GM12878 (cell line): ENCODE measurements at regions not wholly inside any gene's neighbourhood (a gene's known extent, or its start where the extent isn't known, plus 50 kb on each side); places are given as distances from the start of the nearest gene placed in this dataset.

ENCODE experiments used
- ATAC-seq: fragments of 200-7000 bp; cut with Tn5 transposase; 3 replicates; pipeline ENCODE4 v1.9.1; 2020; ENCODE audit warnings: mild to moderate bottlenecking, moderate library complexity
- BruUV-seq: library from RNA; stranded (reverse); fragments of 400-500 nt; replicated peaks from 2 replicates; lab custom pipeline; 2021; lab: Mats Ljungman, UMichigan
- CTCF ChIA-PET: fragments of 300-600 bp; sonication (Branson Sonifier 250); formaldehyde crosslinking; extraction: SDS; loops from one replicate; lab custom pipeline; 2021; ENCODE audit warnings: inconsistent platforms; lab: Yijun Ruan, JAX
- POLR2A ChIA-PET: fragments of 350-600 bp; formaldehyde crosslinking; extraction: SDS; loops from one replicate; lab custom pipeline; 2021; ENCODE audit warnings: inconsistent platforms; lab: Charles Lee
- RAD21 ChIA-PET: fragments of 300-600 bp; sonication (Branson Sonifier 250); formaldehyde crosslinking; loops from one replicate; lab custom pipeline; 2023; ENCODE audit warnings: antibody characterized with exemption; ENCODE audit not compliant: unreplicated experiment; lab: Charles Lee
- SMC1A ChIA-PET: fragments of 300-600 bp; sonication (Branson Sonifier 250); formaldehyde crosslinking; loops from one replicate; lab custom pipeline; 2023; ENCODE audit not compliant: unreplicated experiment, uncharacterized antibody; lab: Charles Lee
- DNase-seq: peaks from one replicate; pipeline ENCODE4 v3.0.0-alpha.2; 2011; ENCODE audit warnings: low read depth, low spot score
- FAIRE-seq: peaks from 3 replicates; lab custom pipeline; 2011; peaks lifted over from hg19 to GRCh38; lab: Jason Lieb, UNC
- H2AFZ ChIP-seq: 2 replicates; pipeline ENCODE4 v1.6.0; 2011; ENCODE audit warnings: low read depth, low read length, control low read depth; ENCODE audit not compliant: control insufficient read depth
- H3K27ac ChIP-seq: 2 replicates; pipeline ENCODE4 v1.5.1; 2011; ENCODE audit warnings: control low read depth; ENCODE audit not compliant: control insufficient read depth, insufficient read depth
- H3K27me3 ChIP-seq, 2 experiments: replicated peaks in 1 of 2; 2 replicates each; pipeline versions ENCODE4 v1.6.0 to v1.6.1; 2011; ENCODE audit warnings: low read length in 1 of 2; ENCODE audit not compliant: control insufficient read depth in 2 of 2, insufficient read depth in 2 of 2
- H3K36me3 ChIP-seq, 2 experiments: 2 replicates each; pipeline ENCODE4 v1.5.1; 2011; ENCODE audit warnings: low read length in 1 of 2; ENCODE audit not compliant: control insufficient read depth in 2 of 2, insufficient read depth in 2 of 2
- H3K4me1 ChIP-seq: 2 replicates; pipeline ENCODE4 v1.6.1; 2011; ENCODE audit warnings: mild to moderate bottlenecking, low read length, moderate library complexity, mixed read lengths; ENCODE audit not compliant: control insufficient read depth, insufficient read depth
- H3K4me2 ChIP-seq: 2 replicates; pipeline ENCODE4 v1.6.0; 2011; ENCODE audit warnings: control low read depth; ENCODE audit not compliant: control insufficient read depth, insufficient read depth
- H3K4me3 ChIP-seq: fragments of 200-600 bp; sonication (generic); 2 replicates; pipeline ENCODE4 v1.5.1; 2016
- H3K79me2 ChIP-seq: 2 replicates; pipeline ENCODE4 v1.6.0; 2011; ENCODE audit warnings: low read length; ENCODE audit not compliant: control insufficient read depth, insufficient read depth
- H3K9ac ChIP-seq: 2 replicates; pipeline ENCODE4 v1.8.0; 2011; ENCODE audit warnings: low read length, control low read depth, mixed read lengths; ENCODE audit not compliant: control insufficient read depth, insufficient read depth
- H3K9me3 ChIP-seq: replicated peaks from 3 replicates; pipeline ENCODE4 v1.5.1; 2011; ENCODE audit warnings: mild to moderate bottlenecking, low read length; ENCODE audit not compliant: control insufficient read depth, insufficient read depth
- H4K20me1 ChIP-seq: 2 replicates; pipeline ENCODE4 v1.6.0; 2011; ENCODE audit not compliant: control insufficient read depth, insufficient read depth
- BMI1 ChIP-seq: fragments of 450-650 bp; IDR thresholded peaks from 2 replicates; pipeline ENCODE4 v1.6.1; 2016; ENCODE audit warnings: mild to moderate bottlenecking, moderate library complexity, borderline replicate concordance
- CBFB ChIP-seq: IDR thresholded peaks from 2 replicates; pipeline ENCODE4 v1.6.1; 2016; ENCODE audit warnings: antibody characterized with exemption, low read depth
- ETV6 ChIP-seq, 2 experiments: fragments of 450-650 bp in 1 of 2; IDR thresholded peaks in 1 of 2; conservative IDR thresholded peaks in 1 of 2; 2 replicates each; pipeline ENCODE4 v1.6.1; 2014; ENCODE audit warnings: antibody characterized with exemption in 1 of 2, borderline replicate concordance in 1 of 2, low read depth in 1 of 2, mild to moderate bottlenecking in 1 of 2, moderate library complexity in 1 of 2
- HDAC2 ChIP-seq: fragments of 200-600 bp; sonication (generic); IDR thresholded peaks from 2 replicates; pipeline ENCODE4 v1.6.1; 2017
- IKZF1 ChIP-seq: fragments of 450-650 bp; conservative IDR thresholded peaks from 2 replicates; pipeline ENCODE4 v1.6.1; 2017; ENCODE audit warnings: antibody characterized with exemption, mild to moderate bottlenecking
- MYC ChIP-seq: IDR thresholded peaks from 2 replicates; pipeline ENCODE4 v1.6.1; 2011; ENCODE audit warnings: mild to moderate bottlenecking, low read length, moderate library complexity, inconsistent platforms; ENCODE audit not compliant: insufficient read depth, insufficient replicate concordance, insufficient read length, severe bottlenecking
- NRF1 ChIP-seq: conservative IDR thresholded peaks from 2 replicates; pipeline ENCODE4 v1.6.1; 2011; ENCODE audit warnings: mild to moderate bottlenecking, low read depth, low read length, improper control_type of control experiment
- PAX5 ChIP-seq: IDR thresholded peaks from 2 replicates; pipeline ENCODE4 v1.6.1; 2011; ENCODE audit warnings: low read depth, low read length, borderline replicate concordance
- PML ChIP-seq: IDR thresholded peaks from 2 replicates; pipeline ENCODE4 v1.6.1; 2012; ENCODE audit warnings: low read length, inconsistent platforms
- RBBP5 ChIP-seq: fragments of 200-600 bp; sonication (generic); conservative IDR thresholded peaks from 2 replicates; pipeline ENCODE4 v1.6.1; 2016
- WRNIP1 ChIP-seq: IDR thresholded peaks from 2 replicates; pipeline ENCODE4 v1.6.1; 2011; ENCODE audit warnings: low read depth, low read length, improper control_type of control experiment, borderline replicate concordance
- WGBS: methylation state at CpG from one replicate; pipeline ENCODE4 v1.1.6; 2016; ENCODE audit warnings: low lambda C conversion rate; ENCODE audit not compliant: insufficient replicate concordance, insufficient coverage; ENCODE audit errors: missing lambda C conversion rate; 5-methylcytosine and 5-hydroxymethylcytosine counted together
- in situ Hi-C: fragments of 300-500 bp; cut with MboI; formaldehyde crosslinking; loops from 9 replicates; pipeline ENCODE4 v1.14.3; 2018; ENCODE audit warnings: mixed read lengths
- intact Hi-C: fragments of 100-400 bp; cut with micrococcal nuclease; formaldehyde crosslinking; loops from one replicate; pipeline ENCODE4 v1.14.2; 2022; ENCODE audit not compliant: unreplicated experiment
- TF ChIP-seq, protein P1 (sequence below): fragments of 450-650 bp; IDR thresholded peaks from 2 replicates; pipeline ENCODE4 v1.6.1; 2017; ENCODE audit warnings: mild to moderate bottlenecking, moderate library complexity

DNA sequence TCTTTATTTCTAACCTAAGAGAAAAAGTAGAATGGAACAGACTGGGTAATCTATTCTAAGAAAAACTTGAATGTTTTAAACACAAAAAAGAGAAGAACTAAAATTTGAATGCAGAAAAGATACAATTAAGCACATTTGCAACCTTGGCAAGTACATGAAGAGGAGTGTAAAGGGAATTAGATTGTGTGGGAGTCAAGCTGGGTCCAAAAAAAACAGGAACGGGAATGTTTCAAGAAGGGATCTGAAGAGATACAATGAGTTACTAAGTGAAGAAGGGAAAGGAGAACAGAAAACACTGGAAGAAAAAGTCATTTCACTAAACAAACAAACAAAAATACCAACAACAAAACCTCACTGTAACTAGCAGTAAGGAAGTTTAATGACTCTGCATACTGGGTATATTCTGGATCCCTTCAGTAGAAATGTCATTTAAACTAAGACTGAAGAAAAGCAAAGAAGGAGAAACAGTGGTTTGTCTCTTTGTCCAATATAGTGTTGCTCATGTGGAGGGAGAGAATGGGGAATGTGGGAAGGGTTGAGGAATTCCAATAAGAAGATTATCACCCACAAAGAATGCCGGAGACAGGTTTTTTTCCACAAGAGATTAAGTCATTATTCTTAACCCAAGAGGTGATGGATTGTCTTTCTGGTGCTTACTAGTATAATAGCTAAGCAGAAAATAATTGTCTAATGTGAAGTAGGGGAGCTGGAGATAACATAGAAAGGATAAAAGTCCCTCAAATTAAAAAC lies 50.4 kb upstream of the PTPN13 start (continued):
- no peak for TF ChIP-seq CBFB
- no peak for TF ChIP-seq IKZF1
- no peak for TF ChIP-seq RBBP5
- no peak for TF ChIP-seq NRF1

DNA sequence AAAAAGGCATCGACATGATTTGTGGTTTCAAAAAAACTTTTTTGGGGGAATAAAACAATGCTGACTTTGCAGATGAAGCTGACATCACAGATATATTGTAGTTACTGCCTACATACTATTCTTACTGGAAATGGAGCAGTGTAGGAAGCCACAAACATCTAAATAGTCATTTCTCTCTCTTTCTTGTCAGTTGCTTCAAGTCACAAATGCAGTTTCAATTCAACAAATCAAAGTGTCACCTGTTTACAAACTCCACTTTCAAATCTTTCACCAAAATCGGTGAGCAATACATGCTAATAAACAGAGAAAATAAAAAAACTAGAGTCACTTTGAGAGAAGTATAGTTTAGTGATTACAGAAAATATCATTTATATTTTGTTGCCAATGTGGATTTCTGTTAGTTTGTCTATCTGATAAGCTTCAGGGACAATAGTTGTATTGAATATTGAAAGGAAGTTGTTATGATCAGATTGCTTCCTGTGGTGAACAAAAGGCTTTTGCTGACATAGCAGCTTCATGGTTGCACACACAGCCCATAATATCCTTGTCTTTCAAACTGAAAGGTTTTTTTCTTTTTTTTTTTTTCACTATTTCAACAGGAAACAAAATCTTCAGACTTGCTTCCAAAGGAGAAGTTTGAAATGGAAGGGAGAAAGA lies 49.7 kb upstream of the PTPN13 start:
- Histone ChIP-seq H3K9me3 (no peaks in the 10 kb centered on the region; the same call in 2 of the 3 replicates), H2AFZ (peak overlapping the region; percentile 6; the same call in 1 of the 2 replicates), H3K36me3 (no peaks in the 10 kb centered on the region), H3K4me2 (peak overlapping the region; percentile 23), H3K4me1 (peaks cover 12% of the 10 kb centered on the region), H3K79me2 (no peaks in the 10 kb centered on the region), H4K20me1 (no peaks in the 10 kb centered on the region), H3K4me3 (no peak overlapping the region), H3K27ac (peak overlapping the region; percentile 35; the same call in 1 of the 2 replicates), H3K9ac (no peak overlapping the region), H3K27me3 (no peaks in the 10 kb centered on the region; a peak in 1 of 4 replicates)
- BruUV-seq: no TSS peak
- in situ Hi-C loops: no loop called here
- ChIA-PET CTCF (interaction anchor here (1.0 to 3.7 kb wide), 4 partner anchors 13 to 46 kb away, joined by 4 to 14 read pairs (median 5); no protein-coding TSS in a partner anchor), SMC1A (interaction anchor here (0.8 to 4.8 kb wide), 16 partner anchors 9 to 76 kb away, joined by 3 to 32 read pairs (median 5); partner anchors contain the start of gene PTPN13), POLR2A (interaction anchor here (0.8 to 1.6 kb wide), 4 partner anchors 15 to 49 kb away, joined by 3 to 8 read pairs (median 3); partner anchors contain the start of gene PTPN13), RAD21 (interaction anchor here (1.0 to 4.7 kb wide), 6 partner anchors 12 to 91 kb away, joined by 3 to 32 read pairs (median 14); partner anchors contain the start of gene PTPN13)
- DNase-seq: no peak
- ATAC-seq: peak; percentile 89
- WGBS: 0% methylated on average over 2 of the region's 2 CpGs
- peak; percentile 93 for FAIRE-seq
- intact Hi-C loops: loop anchor here (1.0 kb wide), 1 partner anchor 13 kb away; no protein-coding TSS in a partner anchor
- TF ChIP-seq WRNIP1 (no peak), MYC (no peak), ETV6 (conservative IDR thresholded peaks at IDR 0.05 in 1 of 2, IDR thresholded peaks at IDR 0.05 in 1 of 2; ENCODE audit: borderline replicate concordance in 1 of 2, low read depth in 1 of 2) (peak in 1 of 2 experiments; percentile 83; a peak in 2 of 4 replicates), PAX5 (no peak), PML (no peak), BMI1 (no peak), HDAC2 (no peak)
- TF ChIP-seq, protein P1, sequence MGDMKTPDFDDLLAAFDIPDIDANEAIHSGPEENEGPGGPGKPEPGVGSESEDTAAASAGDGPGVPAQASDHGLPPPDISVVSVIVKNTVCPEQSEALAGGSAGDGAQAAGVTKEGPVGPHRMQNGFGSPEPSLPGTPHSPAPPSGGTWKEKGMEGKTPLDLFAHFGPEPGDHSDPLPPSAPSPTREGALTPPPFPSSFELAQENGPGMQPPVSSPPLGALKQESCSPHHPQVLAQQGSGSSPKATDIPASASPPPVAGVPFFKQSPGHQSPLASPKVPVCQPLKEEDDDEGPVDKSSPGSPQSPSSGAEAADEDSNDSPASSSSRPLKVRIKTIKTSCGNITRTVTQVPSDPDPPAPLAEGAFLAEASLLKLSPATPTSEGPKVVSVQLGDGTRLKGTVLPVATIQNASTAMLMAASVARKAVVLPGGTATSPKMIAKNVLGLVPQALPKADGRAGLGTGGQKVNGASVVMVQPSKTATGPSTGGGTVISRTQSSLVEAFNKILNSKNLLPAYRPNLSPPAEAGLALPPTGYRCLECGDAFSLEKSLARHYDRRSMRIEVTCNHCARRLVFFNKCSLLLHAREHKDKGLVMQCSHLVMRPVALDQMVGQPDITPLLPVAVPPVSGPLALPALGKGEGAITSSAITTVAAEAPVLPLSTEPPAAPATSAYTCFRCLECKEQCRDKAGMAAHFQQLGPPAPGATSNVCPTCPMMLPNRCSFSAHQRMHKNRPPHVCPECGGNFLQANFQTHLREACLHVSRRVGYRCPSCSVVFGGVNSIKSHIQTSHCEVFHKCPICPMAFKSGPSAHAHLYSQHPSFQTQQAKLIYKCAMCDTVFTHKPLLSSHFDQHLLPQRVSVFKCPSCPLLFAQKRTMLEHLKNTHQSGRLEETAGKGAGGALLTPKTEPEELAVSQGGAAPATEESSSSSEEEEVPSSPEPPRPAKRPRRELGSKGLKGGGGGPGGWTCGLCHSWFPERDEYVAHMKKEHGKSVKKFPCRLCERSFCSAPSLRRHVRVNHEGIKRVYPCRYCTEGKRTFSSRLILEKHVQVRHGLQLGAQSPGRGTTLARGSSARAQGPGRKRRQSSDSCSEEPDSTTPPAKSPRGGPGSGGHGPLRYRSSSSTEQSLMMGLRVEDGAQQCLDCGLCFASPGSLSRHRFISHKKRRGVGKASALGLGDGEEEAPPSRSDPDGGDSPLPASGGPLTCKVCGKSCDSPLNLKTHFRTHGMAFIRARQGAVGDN: peak; percentile 17; the same call in 1 of the 2 replicates
